Epithelial cell of esophagus (primary cell): ENCODE measurements at regions not wholly inside any gene's neighbourhood (a gene's known extent, or its start where the extent isn't known, plus 50 kb on each side); places are given as distances from the start of the nearest gene placed in this dataset.
"Not testable (repeated sequence)": the region's sequence is repeated elsewhere in the genome, so short reads cannot be mapped to it uniquely, and the experiment has no call there.

Experiments used
- DNase-seq: peaks from one replicate; pipeline ENCODE4 v3.0.0; 2010; ENCODE audit warnings: low read depth
- H3K4me3 ChIP-seq: 2 replicates; pipeline ENCODE4 v1.5.1; 2011; ENCODE audit warnings: mild to moderate bottlenecking, low read length, control low read depth
- TF ChIP-seq, protein P1 (sequence below): IDR thresholded peaks from 2 replicates; pipeline ENCODE4 v1.5.1; 2011; ENCODE audit warnings: low read depth, mild to moderate bottlenecking, low read length, control low read depth, inconsistent platforms; ENCODE audit not compliant: insufficient read depth; ENCODE audit errors: missing control alignments

DNA sequence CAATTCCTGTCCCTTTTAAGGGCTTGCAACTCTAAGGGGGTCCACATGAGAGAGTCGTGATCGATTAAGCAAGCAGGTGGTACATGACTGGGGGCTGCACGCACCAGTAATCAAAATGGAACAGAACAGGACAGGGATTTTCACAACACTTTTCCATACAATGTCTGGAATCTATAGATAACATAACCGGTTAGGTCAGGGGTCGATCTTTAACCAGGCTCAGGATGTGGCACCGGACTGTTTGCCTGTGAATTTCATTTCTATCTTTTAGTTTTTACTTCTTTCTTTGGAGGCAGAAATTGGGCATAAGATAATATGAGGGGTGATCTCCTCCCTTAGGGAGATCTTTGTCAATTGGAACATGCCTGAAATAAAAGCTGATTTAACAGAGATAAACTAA is 370.1 kb downstream of the IPMK start:
- DNase-seq, result no peak
- no peak overlapping the region for H3K4me3 ChIP-seq
- TF ChIP-seq, protein P1, sequence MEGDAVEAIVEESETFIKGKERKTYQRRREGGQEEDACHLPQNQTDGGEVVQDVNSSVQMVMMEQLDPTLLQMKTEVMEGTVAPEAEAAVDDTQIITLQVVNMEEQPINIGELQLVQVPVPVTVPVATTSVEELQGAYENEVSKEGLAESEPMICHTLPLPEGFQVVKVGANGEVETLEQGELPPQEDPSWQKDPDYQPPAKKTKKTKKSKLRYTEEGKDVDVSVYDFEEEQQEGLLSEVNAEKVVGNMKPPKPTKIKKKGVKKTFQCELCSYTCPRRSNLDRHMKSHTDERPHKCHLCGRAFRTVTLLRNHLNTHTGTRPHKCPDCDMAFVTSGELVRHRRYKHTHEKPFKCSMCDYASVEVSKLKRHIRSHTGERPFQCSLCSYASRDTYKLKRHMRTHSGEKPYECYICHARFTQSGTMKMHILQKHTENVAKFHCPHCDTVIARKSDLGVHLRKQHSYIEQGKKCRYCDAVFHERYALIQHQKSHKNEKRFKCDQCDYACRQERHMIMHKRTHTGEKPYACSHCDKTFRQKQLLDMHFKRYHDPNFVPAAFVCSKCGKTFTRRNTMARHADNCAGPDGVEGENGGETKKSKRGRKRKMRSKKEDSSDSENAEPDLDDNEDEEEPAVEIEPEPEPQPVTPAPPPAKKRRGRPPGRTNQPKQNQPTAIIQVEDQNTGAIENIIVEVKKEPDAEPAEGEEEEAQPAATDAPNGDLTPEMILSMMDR, result no peak

DNA sequence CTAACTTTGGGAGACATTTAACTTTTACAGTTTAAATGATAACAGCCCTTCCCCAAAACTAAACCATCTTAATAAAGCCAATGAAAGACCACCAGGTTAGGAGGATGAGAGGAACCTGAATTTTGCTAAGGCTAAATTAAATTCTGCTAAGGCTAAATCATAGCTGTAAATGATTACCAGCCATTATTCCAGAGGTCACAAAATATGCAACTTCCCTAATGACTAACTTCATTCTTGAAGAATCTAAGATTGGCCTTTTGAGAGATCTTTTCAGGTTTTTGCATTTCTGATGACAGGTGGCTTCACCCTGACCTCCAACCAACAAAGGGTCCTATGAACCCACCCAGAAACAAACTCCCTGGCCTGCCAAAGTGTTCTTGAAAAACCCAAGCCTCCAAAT is 373.3 kb downstream of the IPMK start:
- no peak overlapping the region for H3K4me3 ChIP-seq
- no peak for DNase-seq
- TF ChIP-seq, protein P1, result no peak

DNA sequence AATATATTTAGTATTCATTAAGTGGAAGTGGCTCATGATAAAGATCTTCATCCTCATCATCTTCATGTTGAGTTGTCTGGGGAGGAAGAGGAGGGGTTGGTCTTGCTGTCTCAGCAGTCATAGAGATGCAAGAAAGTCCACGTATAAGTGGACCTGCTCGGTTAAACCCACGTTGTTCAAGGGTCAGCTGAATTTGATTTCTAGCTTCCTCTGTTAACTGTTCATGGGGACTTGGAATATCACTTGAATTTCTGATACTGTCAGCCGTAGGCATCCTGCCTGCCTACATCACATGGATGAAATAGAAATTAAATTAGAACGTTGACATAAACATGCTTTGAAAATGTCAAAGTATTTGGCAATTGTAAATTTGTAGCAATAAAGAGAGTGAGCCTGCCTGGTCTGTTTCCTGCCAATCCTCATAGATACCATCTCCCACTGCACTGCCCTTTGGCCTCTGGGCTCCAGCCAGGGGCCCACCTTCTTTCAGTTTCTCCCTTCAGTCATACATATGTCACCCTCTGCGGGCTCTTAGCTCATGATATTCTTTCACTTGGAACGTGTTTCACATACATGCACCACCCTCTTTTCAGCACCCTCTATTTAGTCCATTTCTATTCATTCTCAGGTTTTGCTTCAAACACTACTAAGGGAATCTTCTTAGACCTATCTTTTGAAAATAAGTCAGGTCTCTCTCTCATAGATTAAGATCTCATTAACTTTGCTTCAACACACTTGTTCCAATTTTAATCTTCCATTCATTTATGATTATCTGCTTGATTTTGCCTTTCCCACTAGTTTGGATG is 376.3 kb downstream of the IPMK start:
- no peak for DNase-seq
- H3K4me3 ChIP-seq, result no peak overlapping the region
- TF ChIP-seq, protein P1, result no peak

DNA sequence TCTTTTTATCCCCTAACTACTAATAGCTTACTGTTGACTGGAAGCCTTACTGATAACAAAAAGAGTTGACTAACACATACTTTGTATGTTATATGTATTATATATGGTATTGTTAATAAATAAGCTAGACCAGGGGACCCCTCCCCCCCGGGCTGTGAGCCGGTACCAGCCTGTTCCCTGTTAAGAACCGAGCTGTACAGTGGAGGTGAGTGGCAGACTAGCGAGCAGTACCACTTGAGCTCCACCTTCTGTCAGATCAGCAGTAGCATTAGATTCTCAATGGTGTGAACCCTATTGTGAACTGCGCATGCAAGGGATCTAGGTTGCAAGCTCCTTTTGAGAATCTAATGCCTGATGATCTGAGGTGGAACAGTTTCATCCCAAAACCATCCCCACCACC is 377.0 kb downstream of the IPMK start:
- no peak for DNase-seq
- H3K4me3 ChIP-seq, result no peak overlapping the region
- TF ChIP-seq, protein P1, result no peak

DNA sequence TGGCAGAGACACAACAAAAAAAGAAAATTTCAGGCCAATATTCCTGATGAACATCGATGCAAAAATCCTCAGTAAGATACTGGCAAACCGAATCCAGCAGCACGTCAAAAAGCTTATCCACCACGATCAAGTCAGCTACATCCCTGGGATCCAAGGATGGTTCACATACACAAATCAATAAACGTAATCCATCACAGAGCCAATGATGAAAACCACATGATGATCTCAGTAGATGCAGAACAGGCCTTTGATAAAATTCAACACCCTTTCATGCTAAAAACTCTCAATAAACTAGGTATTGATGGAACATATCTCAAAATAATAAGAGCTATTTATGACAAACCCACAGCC is 382.1 kb downstream of the IPMK start:
- H3K4me3 ChIP-seq, DNase-seq: not testable (repeated sequence)

DNA sequence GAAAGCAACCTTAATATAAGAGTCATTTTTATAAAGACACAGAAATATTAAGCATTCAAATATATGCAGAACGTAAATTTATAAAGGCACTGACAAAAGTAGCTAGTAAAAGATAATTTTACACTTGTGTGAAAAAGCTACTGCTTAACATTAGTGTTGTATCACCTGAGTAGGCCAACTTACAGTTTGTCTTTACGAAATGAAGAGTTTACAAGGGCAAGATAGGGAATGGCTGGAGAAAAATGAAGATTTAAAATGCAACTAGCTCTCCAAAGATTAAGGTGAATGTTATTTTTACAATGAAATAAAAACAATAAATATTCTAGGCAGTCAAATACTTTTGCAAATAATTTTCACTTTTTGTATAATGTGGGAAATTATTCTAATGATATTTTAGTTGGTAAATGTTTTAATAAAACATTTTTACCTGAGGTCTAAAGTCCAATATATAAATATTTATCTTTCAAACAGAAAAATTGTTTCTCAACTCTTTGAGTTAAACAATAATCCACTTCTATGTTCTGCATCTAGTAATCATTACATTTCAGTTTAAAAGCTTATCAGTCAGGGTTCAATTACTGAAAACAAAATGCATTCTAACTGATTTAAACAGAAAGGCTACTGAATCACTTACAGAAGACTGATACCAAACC is 382.6 kb downstream of the IPMK start:
- TF ChIP-seq, protein P1, result no peak
- no peak overlapping the region for H3K4me3 ChIP-seq

DNA sequence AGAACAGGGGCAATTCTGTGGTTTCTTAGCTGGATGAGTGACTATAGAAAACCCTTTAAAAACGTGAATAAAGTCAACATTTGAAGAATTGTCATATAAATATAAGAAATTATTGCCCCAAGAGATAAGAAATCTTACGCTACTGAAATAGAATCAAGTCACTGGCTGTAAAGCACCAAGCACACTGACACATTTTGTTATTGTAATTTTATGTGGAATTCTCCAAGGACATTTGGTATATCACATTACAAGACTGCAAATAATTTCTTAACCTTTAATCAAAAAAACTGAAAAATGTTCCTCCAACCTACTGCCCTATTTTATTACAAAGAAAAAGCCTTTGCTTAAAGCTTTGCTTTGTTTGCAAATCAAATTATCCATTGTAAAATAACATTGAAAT is 383.3 kb downstream of the IPMK start:
- no peak for DNase-seq
- TF ChIP-seq, protein P1, result no peak
- H3K4me3 ChIP-seq, result no peak overlapping the region

More for the DNA sequence above, 382.6 kb downstream of the IPMK start:
- no peak for DNase-seq
